IMR-90 (cell line): ENCODE measurements at regions not wholly inside any gene's neighbourhood (a gene's known extent, or its start where the extent isn't known, plus 50 kb on each side); places are given as distances from the start of the nearest gene placed in this dataset.

Experiments
- ATAC-seq: fragments of 200-7000 bp; cut with Tn5 transposase; 2 replicates; pipeline ENCODE4 v1.9.1; 2020; ENCODE audit warnings: low read depth, mild to moderate bottlenecking, moderate library complexity
- BruUV-seq: library from RNA; stranded (reverse); fragments of 400-500 nt; replicated peaks from 2 replicates; lab custom pipeline; 2021; lab: Mats Ljungman, UMichigan
- CTCF ChIA-PET: fragments of 300-600 bp; formaldehyde crosslinking; extraction: SDS; loops from one replicate; lab custom pipeline; 2021; ENCODE audit warnings: antibody characterized with exemption; lab: Yijun Ruan, JAX
- POLR2A ChIA-PET: fragments of 300-600 bp; sonication (Branson Sonifier 250); formaldehyde crosslinking; loops from one replicate; lab custom pipeline; 2022; ENCODE audit warnings: antibody characterized with exemption; ENCODE audit not compliant: unreplicated experiment; lab: Charles Lee
- DNase-seq: peaks from one replicate; pipeline ENCODE4 v3.0.0; 2013
- H2AFZ ChIP-seq: replicated peaks from 2 replicates; pipeline ENCODE3; 2013; ENCODE audit warnings: low read length, mild to moderate bottlenecking; ENCODE audit not compliant: poor library complexity
- H2AK5ac ChIP-seq: 2 replicates; pipeline ENCODE4 v1.6.1; 2013; ENCODE audit warnings: low read depth, low read length, inconsistent platforms
- H2AK9ac ChIP-seq: replicated peaks from 2 replicates; pipeline ENCODE3; 2013; ENCODE audit warnings: mild to moderate bottlenecking, low read depth, low read length, moderate library complexity; ENCODE audit not compliant: poor library complexity
- H2BK120ac ChIP-seq: 2 replicates; pipeline ENCODE4 v1.6.1; 2013; ENCODE audit warnings: low read depth, low read length, inconsistent platforms
- H2BK15ac ChIP-seq: 3 replicates; pipeline ENCODE4 v1.6.1; 2013; ENCODE audit warnings: low read depth, low read length, inconsistent platforms
- H2BK20ac ChIP-seq: 2 replicates; pipeline ENCODE4 v1.6.1; 2013; ENCODE audit warnings: low read depth, mild to moderate bottlenecking, inconsistent platforms, low read length, moderate library complexity
- H2BK5ac ChIP-seq: 2 replicates; pipeline ENCODE4 v1.6.1; 2013; ENCODE audit warnings: mild to moderate bottlenecking, low read depth, low read length, inconsistent platforms; ENCODE audit not compliant: poor library complexity, severe bottlenecking
- H3K14ac ChIP-seq: replicated peaks from 2 replicates; pipeline ENCODE4 v1.6.1; 2013; ENCODE audit warnings: low read depth, low read length, inconsistent platforms
- H3K18ac ChIP-seq: 2 replicates; pipeline ENCODE4 v1.6.1; 2013; ENCODE audit warnings: low read depth, low read length, control low read depth
- H3K23ac ChIP-seq: 2 replicates; pipeline ENCODE4 v1.6.1; 2013; ENCODE audit warnings: low read depth, low read length, inconsistent platforms
- H3K27ac ChIP-seq: 2 replicates; pipeline ENCODE4 v1.5.1; 2013; ENCODE audit warnings: mild to moderate bottlenecking, control low read depth, low read length; ENCODE audit not compliant: insufficient read depth
- H3K27me3 ChIP-seq: 2 replicates; pipeline ENCODE4 v1.6.1; 2013; ENCODE audit warnings: low read length; ENCODE audit not compliant: control insufficient read depth, insufficient read depth
- H3K36me3 ChIP-seq: 2 replicates; pipeline ENCODE4 v1.6.1; 2013; ENCODE audit warnings: low read length, mixed read lengths; ENCODE audit not compliant: control insufficient read depth, insufficient read depth
- H3K4ac ChIP-seq: 2 replicates; pipeline ENCODE4 v1.6.1; 2013; ENCODE audit warnings: low read depth, low read length, inconsistent platforms
- H3K4me1 ChIP-seq: 2 replicates; pipeline ENCODE4 v1.6.1; 2013; ENCODE audit warnings: low read length, mixed read lengths; ENCODE audit not compliant: control insufficient read depth, insufficient read depth
- H3K4me2 ChIP-seq: 2 replicates; pipeline ENCODE4 v1.6.1; 2013; ENCODE audit warnings: low read depth, mild to moderate bottlenecking, control low read depth, low read length, moderate library complexity
- H3K4me3 ChIP-seq: 2 replicates; pipeline ENCODE4 v1.5.1; 2013; ENCODE audit warnings: low read depth, mild to moderate bottlenecking, control low read depth, low read length, moderate library complexity; ENCODE audit not compliant: insufficient read depth
- H3K56ac ChIP-seq: 2 replicates; pipeline ENCODE4 v1.6.1; 2013; ENCODE audit warnings: low read length, inconsistent platforms; ENCODE audit not compliant: insufficient read depth; ENCODE audit errors: extremely low read depth
- H3K79me1 ChIP-seq, 2 experiments: 2 replicates each; pipeline ENCODE4 v1.6.1; 2013; ENCODE audit warnings: low read length in 2 of 2, inconsistent platforms in 1 of 2, low read depth in 1 of 2
- H3K9ac ChIP-seq: 2 replicates; pipeline ENCODE4 v1.6.1; 2013; ENCODE audit warnings: low read depth, low read length, control low read depth
- H3K9me1 ChIP-seq: 2 replicates; pipeline ENCODE4 v1.6.1; 2013; ENCODE audit warnings: low read length, inconsistent platforms; ENCODE audit not compliant: insufficient read depth
- H3K9me3 ChIP-seq: 2 replicates; pipeline ENCODE4 v1.6.1; 2013; ENCODE audit warnings: low read length; ENCODE audit not compliant: control insufficient read depth, insufficient read depth
- H4K20me1 ChIP-seq: 2 replicates; pipeline ENCODE4 v1.6.1; 2013; ENCODE audit warnings: low read length, inconsistent platforms; ENCODE audit not compliant: insufficient read depth
- H4K5ac ChIP-seq: 2 replicates; pipeline ENCODE4 v1.6.1; 2013; ENCODE audit warnings: mild to moderate bottlenecking, low read depth, low read length, control low read depth
- H4K8ac ChIP-seq, 2 experiments: 2 replicates each; pipeline ENCODE4 v1.6.1; 2013; ENCODE audit warnings: low read depth in 2 of 2, low read length in 2 of 2, control low read depth in 1 of 2, inconsistent platforms in 1 of 2
- H4K91ac ChIP-seq: 2 replicates; pipeline ENCODE4 v1.6.1; 2013; ENCODE audit warnings: low read depth, low read length, inconsistent platforms; ENCODE audit not compliant: insufficient read depth
- BHLHE40 ChIP-seq: fragments of 150-350 bp; IDR thresholded peaks from 2 replicates; pipeline ENCODE4 v1.6.1; 2016; ENCODE audit warnings: mild to moderate bottlenecking, low read depth, low read length
- MAZ ChIP-seq: IDR thresholded peaks from 2 replicates; pipeline ENCODE4 v1.6.1; 2012; ENCODE audit warnings: low read depth, mild to moderate bottlenecking, low read length, improper control_type of control experiment, moderate library complexity, borderline replicate concordance
- RAD21 ChIP-seq: IDR thresholded peaks from 2 replicates; pipeline ENCODE4 v1.6.1; 2012; ENCODE audit warnings: low read length, improper control_type of control experiment
- RCOR1 ChIP-seq: IDR thresholded peaks from 2 replicates; pipeline ENCODE4 v1.6.1; 2012; ENCODE audit warnings: mild to moderate bottlenecking, low read length, improper control_type of control experiment; ENCODE audit not compliant: insufficient replicate concordance
- RFX5 ChIP-seq: IDR thresholded peaks from 2 replicates; pipeline ENCODE4 v1.8.0; 2012; ENCODE audit warnings: low read depth, mild to moderate bottlenecking, low read length, moderate library complexity
- WGBS, 2 experiments: methylation state at CpG; one replicate each; pipeline versions ENCODE4 v1.1.5 to v1.1.7; 2013; ENCODE audit warnings: missing lambda C conversion rate in 2 of 2; ENCODE audit not compliant: insufficient read length in 1 of 2; ENCODE audit errors: extremely low coverage in 2 of 2; 5-methylcytosine and 5-hydroxymethylcytosine counted together
- dilution Hi-C: fragments of 300-500 bp; cut with HindIII; formaldehyde crosslinking; loops from one replicate; pipeline ENCODE4 v1.14.3; 2018; ENCODE audit warnings: low sequenced_read_pairs; ENCODE audit not compliant: unreplicated experiment
- in situ Hi-C: fragments of 300-500 bp; cut with MboI; formaldehyde crosslinking; loops from 3 replicates; pipeline ENCODE4 v1.14.3; 2019; ENCODE audit warnings: low sequenced_read_pairs, inconsistent platforms, mixed read lengths
- intact Hi-C: fragments of 100-400 bp; cut with micrococcal nuclease; formaldehyde crosslinking; loops from 2 replicates; pipeline ENCODE4 v1.10.0; 2022
- TF ChIP-seq, protein P1 (sequence below): conservative IDR thresholded peaks from 2 replicates; pipeline ENCODE4 v1.5.1; 2012; ENCODE audit warnings: mild to moderate bottlenecking, low read depth, low read length, improper control_type of control experiment
- TF ChIP-seq, protein P2 (sequence below): fragments of 150-350 bp; IDR thresholded peaks from 2 replicates; pipeline ENCODE4 v1.6.1; 2017; ENCODE audit warnings: mild to moderate bottlenecking, antibody characterized with exemption, low read length, low read depth

DNA sequence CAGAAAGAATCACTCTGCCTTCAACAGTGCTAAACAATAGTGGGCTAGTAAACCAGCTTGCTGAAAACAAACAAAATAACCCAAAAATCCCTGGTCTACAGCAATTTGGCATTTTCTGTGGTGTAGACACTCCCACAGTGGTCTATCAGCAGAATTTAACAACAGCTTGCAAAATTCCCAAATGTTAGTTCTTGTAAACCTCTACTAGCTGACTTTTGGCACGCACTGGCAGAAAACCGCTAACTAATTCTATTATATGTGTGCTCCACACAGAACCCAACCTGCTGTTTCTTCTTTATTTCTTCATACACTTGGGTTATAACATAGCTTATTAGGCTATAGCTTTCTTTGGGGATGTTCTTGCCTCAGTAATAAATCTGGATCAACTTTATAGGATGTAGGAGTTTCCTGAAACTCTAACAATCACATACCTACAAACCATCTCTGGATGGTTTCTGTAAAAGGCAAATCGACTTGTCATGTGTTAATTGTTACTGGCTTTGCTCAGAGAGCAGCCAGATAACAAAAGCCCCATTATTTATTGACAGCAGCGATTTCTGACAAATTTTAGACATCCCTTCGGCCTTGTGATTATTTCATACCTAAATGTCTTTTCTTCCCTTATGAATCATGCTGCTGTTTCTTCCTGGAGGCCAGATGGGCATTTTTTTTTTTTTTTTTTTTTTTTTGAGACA lies 82.7 kb upstream of the NAA35 start:
- CTCF ChIA-PET: interaction anchor here (0.6 to 1.0 kb wide), 2 partner anchors 12 to 652 kb away, joined by 3 to 5 read pairs; no protein-coding TSS in a partner anchor
- no peak overlapping the region for H2AK9ac ChIP-seq
- 80% methylated on average over 1 of the region's 5 CpGs; no CpG with 5 or more reads in 1 of the 2 experiments for WGBS, 2 experiments

More for the DNA sequence above, 82.7 kb upstream of the NAA35 start:
- no TSS peak for BruUV-seq
- in situ Hi-C loops: no loop called here
- Histone ChIP-seq H3K23ac (no peak overlapping the region), H3K36me3 (no peaks in the 10 kb centered on the region), H3K14ac (no peak overlapping the region), H3K27me3 (no peaks in the 10 kb centered on the region), H2BK5ac (no peak overlapping the region), H3K9me3 (no peaks in the 10 kb centered on the region), H2BK15ac (no peak overlapping the region), H3K79me1 (no peaks in the 10 kb centered on the region), H3K56ac (no peak overlapping the region), H4K5ac (no peak overlapping the region), H3K4ac (no peak overlapping the region), H2BK120ac (no peak overlapping the region), H2AK5ac (no peak overlapping the region), H3K4me1 (no peaks in the 10 kb centered on the region), H4K8ac (no peak overlapping the region), H3K4me3 (no peak overlapping the region), H2AFZ (no peak overlapping the region), H4K20me1 (no peaks in the 10 kb centered on the region), H3K9ac (no peak overlapping the region), H3K18ac (no peak overlapping the region), H3K4me2 (no peak overlapping the region), H3K9me1 (no peaks in the 10 kb centered on the region), H4K91ac (no peak overlapping the region), H2BK20ac (no peak overlapping the region), H3K27ac (no peak overlapping the region)
- dilution Hi-C loops: no loop called here
- TF ChIP-seq MAZ: no peak
- TF ChIP-seq, protein P1, sequence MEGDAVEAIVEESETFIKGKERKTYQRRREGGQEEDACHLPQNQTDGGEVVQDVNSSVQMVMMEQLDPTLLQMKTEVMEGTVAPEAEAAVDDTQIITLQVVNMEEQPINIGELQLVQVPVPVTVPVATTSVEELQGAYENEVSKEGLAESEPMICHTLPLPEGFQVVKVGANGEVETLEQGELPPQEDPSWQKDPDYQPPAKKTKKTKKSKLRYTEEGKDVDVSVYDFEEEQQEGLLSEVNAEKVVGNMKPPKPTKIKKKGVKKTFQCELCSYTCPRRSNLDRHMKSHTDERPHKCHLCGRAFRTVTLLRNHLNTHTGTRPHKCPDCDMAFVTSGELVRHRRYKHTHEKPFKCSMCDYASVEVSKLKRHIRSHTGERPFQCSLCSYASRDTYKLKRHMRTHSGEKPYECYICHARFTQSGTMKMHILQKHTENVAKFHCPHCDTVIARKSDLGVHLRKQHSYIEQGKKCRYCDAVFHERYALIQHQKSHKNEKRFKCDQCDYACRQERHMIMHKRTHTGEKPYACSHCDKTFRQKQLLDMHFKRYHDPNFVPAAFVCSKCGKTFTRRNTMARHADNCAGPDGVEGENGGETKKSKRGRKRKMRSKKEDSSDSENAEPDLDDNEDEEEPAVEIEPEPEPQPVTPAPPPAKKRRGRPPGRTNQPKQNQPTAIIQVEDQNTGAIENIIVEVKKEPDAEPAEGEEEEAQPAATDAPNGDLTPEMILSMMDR: no peak
- TF ChIP-seq, protein P2, sequence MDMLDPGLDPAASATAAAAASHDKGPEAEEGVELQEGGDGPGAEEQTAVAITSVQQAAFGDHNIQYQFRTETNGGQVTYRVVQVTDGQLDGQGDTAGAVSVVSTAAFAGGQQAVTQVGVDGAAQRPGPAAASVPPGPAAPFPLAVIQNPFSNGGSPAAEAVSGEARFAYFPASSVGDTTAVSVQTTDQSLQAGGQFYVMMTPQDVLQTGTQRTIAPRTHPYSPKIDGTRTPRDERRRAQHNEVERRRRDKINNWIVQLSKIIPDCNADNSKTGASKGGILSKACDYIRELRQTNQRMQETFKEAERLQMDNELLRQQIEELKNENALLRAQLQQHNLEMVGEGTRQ: no peak
- TF ChIP-seq RCOR1: no peak
- TF ChIP-seq RAD21: no peak
- TF ChIP-seq BHLHE40: no peak
- TF ChIP-seq RFX5: no peak
- intact Hi-C loops: no loop called here
- POLR2A ChIA-PET: no interaction called here
- DNase-seq (no peak), ATAC-seq (no peak)
